Stomach (tissue), 8 donors: ENCODE measurements at regions not wholly inside any gene's neighbourhood (a gene's known extent, or its start where the extent isn't known, plus 50 kb on each side); places are given as distances from the start of the nearest gene placed in this dataset.
"Not testable (repeated sequence)": the region's sequence is repeated elsewhere in the genome, so short reads cannot be mapped to it uniquely, and the experiment has no call there.

Experiments used
- DNase-seq, 2 donors: peaks; one replicate each; pipeline versions ENCODE4 v3.0.0 to v3.0.0-alpha.2; 2013 to 2019
- H3K27ac ChIP-seq, 5 donors: fragments of 200-600 bp in 4 of 5; sonication (generic) in 4 of 5; one replicate each; pipeline ENCODE4 v1.5.1; 2013 to 2019; ENCODE audit warnings: mild to moderate bottlenecking in 1 of 5, moderate library complexity in 1 of 5
- H3K27me3 ChIP-seq, 3 donors: fragments of 200-600 bp; sonication (generic); one replicate each; pipeline ENCODE4 v1.5.1; 2017 to 2019; ENCODE audit warnings: mixed run types in 1 of 3
- H3K36me3 ChIP-seq, 4 donors: fragments of 200-600 bp; sonication (generic); 1 replicate in 3 of 4; 2 replicates in 1 of 4; pipeline ENCODE4 v1.5.1; 2016 to 2019
- H3K4me1 ChIP-seq, 4 donors: fragments of 200-600 bp; sonication (generic); one replicate each; pipeline ENCODE4 v1.5.1; 2016 to 2019
- H3K4me3 ChIP-seq, 4 donors: fragments of 200-600 bp; sonication (generic) in 3 of 4; one replicate each; pipeline ENCODE4 v1.5.1; 2016 to 2019; ENCODE audit warnings: mild to moderate bottlenecking in 1 of 4
- H3K9me3 ChIP-seq, 4 donors: fragments of 200-600 bp; sonication (generic); one replicate each; pipeline ENCODE4 v1.5.1; 2016 to 2019
- EP300 ChIP-seq: sonication (generic); formaldehyde crosslinking; IDR thresholded peaks from one replicate; pipeline ENCODE4 v1.6.1; 2017; ENCODE audit warnings: antibody characterized with exemption
- POLR2A ChIP-seq, 4 donors: fragments of 450-650 bp; IDR thresholded peaks; one replicate each; pipeline ENCODE4 v1.6.1; 2016; ENCODE audit warnings: antibody characterized with exemption in 4 of 4, control low read depth in 2 of 4, mild to moderate bottlenecking in 1 of 4, moderate library complexity in 1 of 4
- POLR2AphosphoS5 ChIP-seq, 3 donors: sonication (generic); formaldehyde crosslinking; IDR thresholded peaks; one replicate each; pipeline ENCODE4 v1.6.1; 2016; ENCODE audit warnings: antibody characterized with exemption in 3 of 3
- WGBS, 5 donors: extraction: QIAGEN DNeasy Blood & Tissue Kit in 3 of 5; methylation state at CpG; one replicate each; pipeline versions ENCODE4 v1.1.5 to v1.1.7; 2013 to 2018; 5-methylcytosine and 5-hydroxymethylcytosine counted together
- intact Hi-C: fragments of 100-400 bp; cut with DNase I; formaldehyde crosslinking; loops from one replicate; pipeline ENCODE4 v1.15.1; 2023; ENCODE audit warnings: low total_unique reads
- TF ChIP-seq, protein P1 (sequence below), 7 experiments: fragments of 450-650 bp in 4 of 7; fragments of 200-600 bp in 3 of 7; sonication (generic) in 3 of 7; IDR thresholded peaks; one replicate each; pipeline ENCODE4 v1.5.1; 2016 to 2019; ENCODE audit warnings: antibody characterized with exemption in 7 of 7, control low read depth in 2 of 7, mild to moderate bottlenecking in 1 of 7
- donor health status: healthy with polysubstance abuse.
- donor health status: Bipolar disorder and iron deficiency.
- donor health status: healthy.

DNA sequence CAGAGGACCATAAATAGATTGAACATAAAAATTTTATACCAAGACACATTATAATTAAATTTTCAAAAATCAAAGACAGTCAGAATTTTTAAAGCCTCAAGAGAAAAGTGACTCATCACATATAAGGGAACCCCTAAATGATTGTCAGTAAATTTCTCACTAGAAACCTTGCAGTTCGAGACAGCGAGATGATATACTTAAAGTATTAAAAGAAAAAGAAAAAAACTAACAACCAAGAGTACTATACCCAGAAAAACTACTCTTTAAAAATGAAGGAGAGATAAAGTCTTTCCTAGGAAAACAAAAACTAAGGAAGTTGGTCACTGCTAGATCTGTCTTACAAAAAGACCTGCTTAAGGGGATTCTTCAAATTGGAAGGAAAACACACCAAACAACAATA lies 251.4 kb upstream of the MSX2 start:
- H3K27ac ChIP-seq, result no peak overlapping the region
- no peak for DNase-seq
- 95 to 100% (median 96%) methylated on average over 2 of the region's 2 CpGs for WGBS, 5 donors
- H3K4me3 ChIP-seq, result no peak overlapping the region
- H3K4me1 ChIP-seq, result no peaks in the 10 kb centered on the region
- TF ChIP-seq, protein P1, sequence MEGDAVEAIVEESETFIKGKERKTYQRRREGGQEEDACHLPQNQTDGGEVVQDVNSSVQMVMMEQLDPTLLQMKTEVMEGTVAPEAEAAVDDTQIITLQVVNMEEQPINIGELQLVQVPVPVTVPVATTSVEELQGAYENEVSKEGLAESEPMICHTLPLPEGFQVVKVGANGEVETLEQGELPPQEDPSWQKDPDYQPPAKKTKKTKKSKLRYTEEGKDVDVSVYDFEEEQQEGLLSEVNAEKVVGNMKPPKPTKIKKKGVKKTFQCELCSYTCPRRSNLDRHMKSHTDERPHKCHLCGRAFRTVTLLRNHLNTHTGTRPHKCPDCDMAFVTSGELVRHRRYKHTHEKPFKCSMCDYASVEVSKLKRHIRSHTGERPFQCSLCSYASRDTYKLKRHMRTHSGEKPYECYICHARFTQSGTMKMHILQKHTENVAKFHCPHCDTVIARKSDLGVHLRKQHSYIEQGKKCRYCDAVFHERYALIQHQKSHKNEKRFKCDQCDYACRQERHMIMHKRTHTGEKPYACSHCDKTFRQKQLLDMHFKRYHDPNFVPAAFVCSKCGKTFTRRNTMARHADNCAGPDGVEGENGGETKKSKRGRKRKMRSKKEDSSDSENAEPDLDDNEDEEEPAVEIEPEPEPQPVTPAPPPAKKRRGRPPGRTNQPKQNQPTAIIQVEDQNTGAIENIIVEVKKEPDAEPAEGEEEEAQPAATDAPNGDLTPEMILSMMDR (IDR thresholded peaks at IDR 0.05), result no peak
- TF ChIP-seq POLR2AphosphoS5 (IDR thresholded peaks at IDR 0.05) (no peak), EP300 (no peak), POLR2A (IDR thresholded peaks at IDR 0.05) (no peak)
- intact Hi-C loops, result no loop called here
- peaks cover 0 to 28% (median 16%) of the 10 kb centered on the region in 4 donors for H3K9me3 ChIP-seq
- H3K27me3 ChIP-seq, result no peaks in the 10 kb centered on the region
- H3K36me3 ChIP-seq, result no peaks in the 10 kb centered on the region

DNA sequence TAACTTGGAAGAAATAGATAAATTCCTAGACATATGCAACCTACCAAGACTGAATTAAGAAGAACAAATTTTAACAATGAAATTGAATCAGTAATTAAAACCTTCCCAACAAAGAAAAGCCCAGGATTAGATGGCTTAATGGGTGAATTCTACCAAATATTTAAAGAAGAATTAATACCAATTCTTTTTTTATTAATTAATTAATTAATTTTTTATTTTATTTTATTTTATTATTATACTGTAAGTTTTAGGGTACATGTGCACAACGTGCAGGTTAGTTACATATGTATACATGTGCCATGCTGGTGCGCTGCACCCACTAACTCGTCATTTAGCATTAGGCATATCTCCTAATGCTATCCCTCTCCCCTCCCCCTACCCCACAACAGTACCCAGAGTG lies 248.4 kb upstream of the MSX2 start:
- DNase-seq, intact Hi-C loops, H3K27ac ChIP-seq, H3K36me3 ChIP-seq, H3K27me3 ChIP-seq, H3K4me1 ChIP-seq, H3K4me3 ChIP-seq: not testable (repeated sequence)
- peaks cover 0 to 45% (median 22%) of the 10 kb centered on the region in 4 donors for H3K9me3 ChIP-seq
- 78 to 98% (median 94%) methylated on average over 3 of the region's 3 CpGs for WGBS, 5 donors

DNA sequence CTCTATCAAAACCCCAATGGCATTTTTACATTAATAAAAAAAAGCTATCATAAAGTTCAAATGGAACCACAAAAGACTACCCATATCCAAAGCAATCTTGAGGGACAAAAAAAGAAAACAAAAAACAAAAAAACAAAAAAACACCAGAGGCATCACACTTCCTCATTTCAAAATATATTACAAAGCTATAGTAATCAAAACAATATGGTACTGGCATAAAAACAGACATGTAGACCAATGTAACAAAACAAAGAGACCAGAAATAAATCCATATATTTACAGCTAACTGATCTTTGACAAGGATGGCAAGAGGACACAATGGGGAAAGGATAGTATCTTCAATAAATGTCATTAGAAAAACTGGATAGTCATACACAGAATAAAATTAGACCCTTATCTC lies 245.1 kb upstream of the MSX2 start:
- Histone ChIP-seq H3K36me3 (no peaks in the 10 kb centered on the region), H3K9me3 (peaks cover 0 to 19% (median 9%) of the 10 kb centered on the region in 4 donors), H3K27ac (no peak overlapping the region), H3K4me1 (peaks cover 0 to 7% (median 2%) of the 10 kb centered on the region in 4 donors), H3K27me3 (peaks cover 0 to 10% (median 0%) of the 10 kb centered on the region in 3 donors), H3K4me3 (no peak overlapping the region)
- TF ChIP-seq POLR2AphosphoS5 (IDR thresholded peaks at IDR 0.05), result no peak
- TF ChIP-seq, protein P1 (IDR thresholded peaks at IDR 0.05), result no peak
- TF ChIP-seq POLR2A (IDR thresholded peaks at IDR 0.05), result no peak
- no peak for TF ChIP-seq EP300
- no peak for DNase-seq
- intact Hi-C loops, result no loop called here

DNA sequence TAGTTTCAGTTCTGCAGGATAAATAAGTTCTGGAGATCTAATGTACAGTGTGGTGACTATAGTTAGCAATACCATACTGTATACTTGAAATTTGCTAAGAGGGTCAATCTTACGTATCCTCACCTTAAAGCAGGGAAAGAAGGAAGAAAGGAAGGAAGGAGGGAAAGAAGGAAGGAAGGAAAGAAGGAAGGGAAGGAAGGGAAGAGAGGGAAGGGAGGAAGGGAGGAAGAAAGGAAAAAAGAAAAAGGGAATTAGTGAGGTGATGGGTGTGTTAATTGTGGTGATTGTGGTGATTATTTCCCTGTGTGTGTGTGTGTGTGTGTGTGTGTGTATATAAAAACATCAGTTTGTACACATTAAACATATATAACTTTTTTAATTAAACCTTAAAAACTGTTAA lies 242.6 kb upstream of the MSX2 start:
- intact Hi-C loops, result no loop called here
- no peak for DNase-seq

DNA sequence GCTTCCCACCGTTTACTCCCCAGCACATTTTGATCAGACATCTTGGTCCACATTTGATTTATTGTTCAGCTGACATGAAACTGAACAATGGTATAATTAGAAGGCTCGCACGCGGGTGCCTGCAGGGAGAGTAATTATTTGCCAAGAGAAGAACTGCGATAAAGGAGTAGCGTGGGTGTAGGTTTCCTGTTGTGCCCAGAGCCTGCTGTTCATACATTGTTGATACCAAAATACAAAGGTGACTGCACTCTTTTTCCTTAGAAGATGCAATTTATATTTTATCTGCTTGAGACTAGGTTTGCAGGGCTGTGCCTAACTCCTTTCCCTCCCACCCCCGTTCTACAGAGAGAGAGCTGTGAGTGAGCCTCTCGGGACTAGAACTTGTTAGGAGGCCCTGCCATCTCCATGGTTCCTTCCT lies 241.8 kb upstream of the MSX2 start:
- H3K27ac ChIP-seq, result no peak overlapping the region
- intact Hi-C loops, result no loop called here
- H3K4me3 ChIP-seq, result no peak overlapping the region
- peak in 1 of 2 donors; percentile 44 for DNase-seq
- 12 to 22% (median 17%) methylated on average over 8 of the region's 8 CpGs for WGBS, 5 donors
- peaks cover 0 to 10% (median 0%) of the 10 kb centered on the region in 3 donors for H3K27me3 ChIP-seq
- H3K9me3 ChIP-seq, result peaks cover 0 to 22% (median 14%) of the 10 kb centered on the region in 4 donors
- TF ChIP-seq, protein P1 (IDR thresholded peaks at IDR 0.05), result no peak
- peak in 1 of 3 donors; percentile 4 for TF ChIP-seq POLR2AphosphoS5 (IDR thresholded peaks at IDR 0.05)
- no peak for TF ChIP-seq POLR2A (IDR thresholded peaks at IDR 0.05)
- H3K36me3 ChIP-seq, result no peaks in the 10 kb centered on the region
- H3K4me1 ChIP-seq, result peaks cover 0 to 7% (median 2%) of the 10 kb centered on the region in 4 donors

More for the DNA sequence above, 242.6 kb upstream of the MSX2 start:
- no peak overlapping the region for H3K27ac ChIP-seq
- peaks cover 0 to 10% (median 0%) of the 10 kb centered on the region in 3 donors for H3K27me3 ChIP-seq
- H3K9me3 ChIP-seq, result peaks cover 0 to 22% (median 14%) of the 10 kb centered on the region in 4 donors
- no peak overlapping the region for H3K4me3 ChIP-seq
- no peaks in the 10 kb centered on the region for H3K36me3 ChIP-seq
- WGBS, 5 donors, result 92 to 100% (median 95%) methylated on average over 1 of the region's 1 CpG
- no peak for TF ChIP-seq POLR2AphosphoS5 (IDR thresholded peaks at IDR 0.05)
- no peak for TF ChIP-seq POLR2A (IDR thresholded peaks at IDR 0.05)
- TF ChIP-seq, protein P1 (IDR thresholded peaks at IDR 0.05), result no peak
- TF ChIP-seq EP300, result no peak
- peaks cover 0 to 7% (median 2%) of the 10 kb centered on the region in 4 donors for H3K4me1 ChIP-seq
